G401 (cell line): ENCODE measurements at regions not wholly inside any gene's neighbourhood (a gene's known extent, or its start where the extent isn't known, plus 50 kb on each side); places are given as distances from the start of the nearest gene placed in this dataset.

Source experiments
- DNase-seq: peaks from one replicate; pipeline ENCODE4 v3.0.0-alpha.2; 2015; ENCODE audit warnings: low spot score
- in situ Hi-C: cut with HindIII; loops from 2 replicates; pipeline ENCODE4 v1.10.0; 2016; ENCODE audit warnings: low sequenced_read_pairs, mixed read lengths

- DNase-seq: no peak
- in situ Hi-C loops: no loop called here
Measured at GRCh38 chr5:160507221-160507721, 85.6 kb downstream of the PTTG1 start.

- in situ Hi-C loops: no loop called here
- peak; percentile 90 for DNase-seq
Measured at GRCh38 chr5:160508780-160509361, 87.2 kb downstream of the PTTG1 start.

- no peak for DNase-seq
- in situ Hi-C loops: no loop called here
Measured at GRCh38 chr5:160511280-160511929, 89.8 kb downstream of the PTTG1 start.
